Sigmoid colon (tissue), 3 donors: ENCODE measurements at regions not wholly inside any gene's neighbourhood (a gene's known extent, or its start where the extent isn't known, plus 50 kb on each side); places are given as distances from the start of the nearest gene placed in this dataset.

Source experiments
- CTCF ChIP-seq, 4 experiments: fragments of 450-650 bp in 3 of 4; fragments of 200-600 bp in 1 of 4; IDR thresholded peaks; one replicate each; pipeline ENCODE4 v1.5.1; 2016 to 2019; ENCODE audit warnings: antibody characterized with exemption in 4 of 4, mild to moderate bottlenecking in 3 of 4, moderate library complexity in 2 of 4
- POLR2A ChIP-seq, 2 donors: fragments of 450-650 bp; IDR thresholded peaks; one replicate each; pipeline ENCODE4 v1.6.1; 2016; ENCODE audit warnings: antibody characterized with exemption in 2 of 2, mild to moderate bottlenecking in 2 of 2, moderate library complexity in 2 of 2

GRCh38 chr13:73576291-73576690 is 517.5 kb downstream of the KLF5 start:
- no peak for TF ChIP-seq CTCF (IDR thresholded peaks at IDR 0.05)
- no peak for TF ChIP-seq POLR2A (IDR thresholded peaks at IDR 0.05)
